Mesothelial cell of epicardium (in vitro differentiated cells): ENCODE measurements at regions not wholly inside any gene's neighbourhood (a gene's known extent, or its start where the extent isn't known, plus 50 kb on each side); places are given as distances from the start of the nearest gene placed in this dataset.
A peak's percentile ranks its signal among the peaks of the same experiment; 100 is the strongest.

ENCODE experiments used
- DNase-seq, 2 experiments: peaks; one replicate each; pipeline ENCODE4 v3.0.0; 2021; ENCODE audit warnings: low spot score in 2 of 2; ENCODE audit not compliant: unreplicated experiment in 2 of 2
- H3K27ac Mint-ChIP-seq: 2 replicates; pipeline ENCODE4 v1.8.0; 2021; ENCODE audit warnings: mixed read lengths
- H3K27me3 Mint-ChIP-seq: 2 replicates; pipeline ENCODE4 v1.8.0; 2021; ENCODE audit warnings: low read depth, mixed read lengths
- H3K36me3 Mint-ChIP-seq: 2 replicates; pipeline ENCODE4 v1.8.0; 2021; ENCODE audit warnings: mixed read lengths
- H3K4me1 Mint-ChIP-seq: 2 replicates; pipeline ENCODE4 v1.8.0; 2021; ENCODE audit warnings: mixed read lengths
- H3K4me3 Mint-ChIP-seq: 2 replicates; pipeline ENCODE4 v1.8.0; 2021; ENCODE audit warnings: mild to moderate bottlenecking, moderate library complexity, mixed read lengths
- H3K9me3 Mint-ChIP-seq: 2 replicates; pipeline ENCODE4 v1.8.0; 2021; ENCODE audit warnings: mixed read lengths
- CTCF ChIP-seq: fragments of 200-600 bp; sonication (generic); IDR thresholded peaks from one replicate; pipeline ENCODE4 v1.5.0; 2021; ENCODE audit warnings: antibody characterized with exemption; ENCODE audit not compliant: unreplicated experiment

- Mint-ChIP-seq H3K4me1 (peaks cover 31% of the 10 kb centered on the region), H3K27me3 (no peaks in the 10 kb centered on the region), H3K4me3 (no peak overlapping the region), H3K36me3 (no peaks in the 10 kb centered on the region), H3K27ac (peak overlapping the region; percentile 77), H3K9me3 (no peaks in the 10 kb centered on the region)
- no peak for TF ChIP-seq CTCF
- no peak for DNase-seq
Observed at GRCh38 chr5:112014783-112015395, 257.9 kb upstream of the NREP start.

GRCh38 chr5:112013660-112014059 lies 256.7 kb upstream of the NREP start:
- Mint-ChIP-seq H3K4me3 (no peak overlapping the region), H3K36me3 (no peaks in the 10 kb centered on the region), H3K27me3 (no peaks in the 10 kb centered on the region), H3K9me3 (no peaks in the 10 kb centered on the region), H3K4me1 (peaks cover 28% of the 10 kb centered on the region), H3K27ac (no peak overlapping the region)
- no peak for TF ChIP-seq CTCF
- no peak for DNase-seq

- no peaks in the 10 kb centered on the region for H3K9me3 Mint-ChIP-seq
- DNase-seq, result no peak
- H3K27ac Mint-ChIP-seq, result no peak overlapping the region
- no peak overlapping the region for H3K4me3 Mint-ChIP-seq
- no peaks in the 10 kb centered on the region for H3K36me3 Mint-ChIP-seq
- peaks cover 26% of the 10 kb centered on the region for H3K4me1 Mint-ChIP-seq
- no peak for TF ChIP-seq CTCF
- no peaks in the 10 kb centered on the region for H3K27me3 Mint-ChIP-seq
Observed at GRCh38 chr5:112012104-112012503, 255.1 kb upstream of the NREP start.

- Mint-ChIP-seq H3K27me3 (no peaks in the 10 kb centered on the region), H3K27ac (no peak overlapping the region), H3K36me3 (no peaks in the 10 kb centered on the region), H3K4me3 (no peak overlapping the region), H3K4me1 (peaks cover 32% of the 10 kb centered on the region), H3K9me3 (no peaks in the 10 kb centered on the region)
- TF ChIP-seq CTCF, result no peak
- DNase-seq, result no peak
Observed at GRCh38 chr5:112010475-112010874, 253.5 kb upstream of the NREP start.

GRCh38 chr5:112006721-112007120 lies 249.7 kb upstream of the NREP start:
- Mint-ChIP-seq H3K27ac (peak overlapping the region; percentile 44), H3K9me3 (no peaks in the 10 kb centered on the region), H3K27me3 (no peaks in the 10 kb centered on the region), H3K4me1 (peaks cover 10% of the 10 kb centered on the region), H3K36me3 (no peaks in the 10 kb centered on the region), H3K4me3 (no peak overlapping the region)
- no peak for DNase-seq
- TF ChIP-seq CTCF, result no peak

GRCh38 chr5:112005623-112005930 lies 248.6 kb upstream of the NREP start:
- Mint-ChIP-seq H3K4me1 (peaks cover 7% of the 10 kb centered on the region), H3K27me3 (no peaks in the 10 kb centered on the region), H3K9me3 (no peaks in the 10 kb centered on the region), H3K36me3 (no peaks in the 10 kb centered on the region), H3K4me3 (no peak overlapping the region), H3K27ac (no peak overlapping the region)
- DNase-seq, result no peak
- no peak for TF ChIP-seq CTCF
